ENCODE measurements at regions not wholly inside any gene's neighbourhood (a gene's known extent, or its start where the extent isn't known, plus 50 kb on each side); places are given as distances from the start of the nearest gene placed in this dataset.
"Not testable (repeated sequence)": the region's sequence is repeated elsewhere in the genome, so short reads cannot be mapped to it uniquely, and the experiment has no call there.

GRCh38 chr6:66166713-66167112 is 459.7 kb upstream of the EYS start:
- not testable (repeated sequence) for DNase-seq (ENCODE audit: low read depth in 2 of 2)

- no peak for DNase-seq (ENCODE audit: low read depth in 2 of 2)
These were observed 454.6 kb upstream of the EYS start for GRCh38 chr6:66161546-66162108.

GRCh38 chr6:66159937-66160336 is 452.9 kb upstream of the EYS start:
- no peak for DNase-seq (ENCODE audit: low read depth in 2 of 2)

DNA sequence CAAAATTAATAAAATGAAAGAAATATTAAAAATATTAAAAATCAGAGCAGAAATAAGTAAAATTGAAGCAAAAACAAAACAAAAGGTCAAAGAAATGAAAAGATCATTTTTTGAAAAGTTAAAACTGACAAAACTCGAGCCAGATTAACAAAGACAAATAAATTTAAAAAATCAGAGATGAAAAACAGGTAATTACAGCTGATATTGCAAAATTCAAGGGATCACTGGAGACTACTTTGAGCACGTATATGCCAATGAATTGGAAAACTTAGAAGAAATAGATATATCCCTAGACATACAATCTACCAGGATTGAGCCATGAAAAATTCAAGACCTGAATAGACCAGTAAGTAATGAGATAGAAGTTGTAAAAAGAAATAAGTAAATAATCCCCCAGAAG is 446.2 kb upstream of the EYS start:
- DNase-seq (ENCODE audit: low read depth in 2 of 2) = no peak

- DNase-seq (ENCODE audit: low read depth in 2 of 2) = no peak
These were observed 442.1 kb upstream of the EYS start for GRCh38 chr6:66149132-66149531.

GRCh38 chr6:66145867-66146266 is 438.8 kb upstream of the EYS start:
- no peak for DNase-seq (ENCODE audit: low read depth in 2 of 2)

- DNase-seq (ENCODE audit: low read depth in 2 of 2) = no peak
These were observed 427.0 kb upstream of the EYS start for GRCh38 chr6:66134021-66134420.

GRCh38 chr6:66128656-66129055 is 421.6 kb upstream of the EYS start:
- DNase-seq (ENCODE audit: low read depth in 2 of 2) = no peak

DNA sequence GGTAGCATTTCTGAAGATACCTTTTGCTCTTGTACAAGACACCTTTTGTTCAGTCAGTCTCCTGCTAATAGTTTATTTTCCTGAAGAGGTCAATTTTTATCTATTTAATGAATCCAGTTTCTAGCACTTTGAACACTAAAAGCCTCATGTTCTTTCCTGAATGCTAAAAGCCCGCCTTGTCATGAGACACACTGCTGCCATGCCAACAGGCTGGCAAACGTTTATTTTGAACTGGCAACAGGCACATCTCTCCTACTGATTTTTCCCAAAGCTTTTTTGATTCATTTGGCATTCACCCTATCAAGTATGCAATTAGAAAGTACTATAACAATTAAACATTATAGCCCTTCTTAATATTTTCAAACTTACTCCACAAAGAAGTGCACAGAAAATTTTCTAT is 421.2 kb upstream of the EYS start:
- no peak for DNase-seq (ENCODE audit: low read depth in 2 of 2)

DNA sequence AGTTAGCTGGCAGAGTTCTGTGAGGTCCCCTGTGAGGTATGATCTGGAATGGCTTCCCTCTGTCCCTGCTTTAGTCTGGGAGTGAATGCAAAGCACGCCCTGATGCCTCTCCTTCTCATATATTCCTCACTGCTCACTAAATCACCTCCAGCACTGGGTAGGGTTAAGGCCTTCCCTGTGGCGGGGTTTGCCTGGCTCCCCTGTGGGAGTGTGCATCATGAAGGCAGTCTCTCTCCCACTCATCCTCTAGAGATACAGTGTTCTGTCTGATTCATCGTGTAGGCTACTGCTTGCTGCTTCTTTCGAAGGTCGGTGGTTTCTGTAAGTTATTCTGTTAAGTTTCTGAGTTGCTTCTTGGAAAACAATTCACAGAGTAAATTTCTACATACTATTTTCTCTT is 420.0 kb upstream of the EYS start:
- no peak for DNase-seq (ENCODE audit: low read depth in 2 of 2)

DNA sequence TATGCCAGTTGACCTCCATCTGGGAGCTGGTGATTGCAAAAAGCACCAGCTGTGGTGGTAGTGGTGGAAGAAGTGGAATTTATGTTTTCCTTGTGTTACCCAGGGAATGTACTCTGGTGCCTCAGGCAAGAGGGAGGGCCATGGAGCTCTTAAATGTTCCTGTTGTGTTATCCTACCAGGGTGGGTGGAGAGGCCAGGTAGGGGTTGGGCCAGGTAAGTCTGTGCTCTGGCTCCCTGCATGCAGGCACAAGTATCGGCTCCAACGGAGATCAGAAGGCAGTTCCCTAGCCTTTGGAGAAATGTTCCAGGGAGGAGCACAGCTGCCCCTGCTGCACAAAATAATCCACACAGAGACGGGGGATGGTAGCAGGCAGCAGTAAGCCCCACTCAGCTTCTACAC is 419.3 kb upstream of the EYS start:
- DNase-seq (ENCODE audit: low read depth in 2 of 2) = no peak

DNA sequence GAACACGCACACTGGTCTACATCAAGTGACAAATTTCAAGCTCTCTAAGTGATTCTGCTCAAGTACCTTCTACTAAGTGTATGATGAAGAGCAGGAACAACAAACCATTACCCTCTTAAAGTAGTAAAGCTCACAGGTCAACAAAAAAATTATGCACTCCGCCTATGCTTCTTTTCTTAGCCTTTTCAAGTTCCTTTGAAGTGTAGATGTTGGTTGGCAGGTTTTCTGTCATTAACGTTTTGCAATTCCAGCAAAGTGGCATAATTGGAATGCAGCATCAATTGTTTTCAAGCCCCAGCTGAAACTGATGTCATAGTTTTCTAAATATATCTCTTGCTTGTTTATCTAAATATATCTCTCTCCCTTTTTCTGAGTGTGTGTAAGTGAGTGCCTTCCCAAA is 396.9 kb upstream of the EYS start:
- no peak for DNase-seq (ENCODE audit: low read depth in 2 of 2)

GRCh38 chr6:66103354-66103753 is 396.3 kb upstream of the EYS start:
- no peak for DNase-seq (ENCODE audit: low read depth in 2 of 2)

- no peak for DNase-seq (ENCODE audit: low read depth in 2 of 2)
These were observed 389.7 kb upstream of the EYS start for GRCh38 chr6:66096679-66097078.

- no peak for DNase-seq (ENCODE audit: low read depth in 2 of 2)
These were observed 387.6 kb upstream of the EYS start for GRCh38 chr6:66094615-66095014.

DNA sequence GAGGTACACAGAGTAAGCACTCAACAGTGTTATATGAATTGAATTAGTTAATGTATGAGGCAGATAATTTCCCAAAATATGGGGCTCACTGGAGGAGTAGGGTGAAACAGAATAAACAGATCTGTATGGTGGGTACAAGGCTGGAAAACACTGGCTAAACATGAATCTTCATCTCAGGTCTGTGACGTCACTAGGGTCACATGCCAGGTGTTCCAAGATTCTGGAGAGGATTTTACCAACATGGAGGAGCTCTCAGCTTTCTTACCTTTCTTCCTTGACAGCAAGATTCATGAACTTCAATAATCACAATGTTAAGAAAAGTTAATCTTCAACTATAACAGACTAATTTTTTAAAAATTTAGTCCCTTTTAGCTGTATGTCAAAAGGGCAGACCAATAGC is 385.3 kb upstream of the EYS start:
- not testable (repeated sequence) for DNase-seq (ENCODE audit: low read depth in 2 of 2)

DNA sequence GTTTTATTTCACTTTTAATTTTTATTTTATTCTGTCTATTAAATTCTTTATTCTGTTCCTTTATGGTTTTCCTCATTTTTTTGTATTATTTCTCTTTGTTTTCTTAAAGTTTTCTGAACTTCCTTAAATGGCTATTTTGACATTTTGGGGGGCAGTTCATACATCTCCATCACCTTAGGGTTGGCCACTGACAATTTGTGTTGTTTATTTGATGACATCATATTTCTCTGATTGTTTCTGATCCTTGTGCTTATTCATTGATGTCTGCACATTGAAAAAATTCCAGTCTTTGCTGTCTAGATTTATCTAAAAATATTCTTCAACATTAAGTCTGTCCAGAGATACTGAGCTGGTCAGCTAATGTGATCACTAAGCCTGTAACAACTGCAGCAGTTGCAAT is 379.5 kb upstream of the EYS start:
- DNase-seq (ENCODE audit: low read depth in 2 of 2) = no peak

DNA sequence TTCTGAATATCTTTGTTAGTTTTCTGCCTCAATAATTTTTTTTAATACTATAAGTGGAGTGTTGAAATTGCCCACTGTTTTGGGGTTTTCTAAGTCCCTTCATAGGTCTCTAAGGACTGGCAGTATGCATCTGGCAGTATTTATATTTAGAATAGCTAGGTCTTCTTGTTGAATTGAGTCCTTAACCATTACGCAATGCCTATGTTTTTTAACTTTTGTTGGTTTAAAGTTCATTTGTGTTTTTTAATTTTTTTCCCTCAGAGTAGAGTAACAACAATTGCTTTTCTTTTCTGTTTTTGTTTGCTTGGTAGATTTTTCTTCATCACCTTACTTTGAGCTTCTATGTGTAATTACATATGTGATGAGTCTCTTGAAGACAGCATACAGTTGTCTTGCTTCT is 375.9 kb upstream of the EYS start:
- no peak for DNase-seq (ENCODE audit: low read depth in 2 of 2)

GRCh38 chr6:66068907-66069306 is 361.9 kb upstream of the EYS start:
- no peak for DNase-seq (ENCODE audit: low read depth in 2 of 2)

GRCh38 chr6:66068033-66068432 is 361.0 kb upstream of the EYS start:
- DNase-seq (ENCODE audit: low read depth in 2 of 2) = no peak

- DNase-seq (ENCODE audit: low read depth in 2 of 2) = no peak
These were observed 358.3 kb upstream of the EYS start for GRCh38 chr6:66065313-66065712.

DNA sequence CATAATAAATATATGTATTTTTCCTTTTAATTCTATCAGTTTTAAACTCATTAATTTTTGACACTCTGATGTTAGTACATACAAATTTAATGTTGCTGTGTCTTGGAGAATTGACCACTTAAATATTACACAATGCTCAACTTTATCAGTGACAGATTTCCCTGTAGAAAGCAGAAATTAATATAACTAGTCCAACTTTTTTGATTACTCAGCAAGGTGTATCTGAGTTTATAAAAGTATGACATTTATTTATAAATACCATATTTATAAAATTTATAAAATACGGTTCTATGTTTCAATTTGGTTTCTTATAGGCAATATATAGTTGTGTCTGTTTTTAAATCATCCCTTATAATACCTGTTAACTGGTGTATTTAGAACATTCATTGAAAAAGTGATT is 350.0 kb upstream of the EYS start:
- no peak for DNase-seq (ENCODE audit: low read depth in 2 of 2)

DNA sequence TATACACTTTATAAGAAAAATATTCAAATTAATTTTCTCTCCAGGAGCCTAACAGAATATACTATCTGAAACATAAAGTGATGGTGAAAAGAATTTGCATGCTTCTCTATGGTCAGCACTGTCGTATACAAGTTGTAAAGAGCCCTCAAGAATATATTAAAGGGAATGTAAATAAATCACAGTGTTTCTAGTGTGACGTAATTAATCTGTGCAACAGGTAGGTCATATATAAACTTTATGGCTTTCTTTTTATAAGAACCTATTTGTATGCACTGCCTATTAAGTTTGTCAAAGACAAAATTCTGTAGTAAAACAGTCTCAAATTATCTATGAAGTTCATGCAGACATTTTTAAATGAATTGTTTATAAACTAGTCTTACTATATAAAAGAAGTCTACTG is 347.9 kb upstream of the EYS start:
- no peak for DNase-seq (ENCODE audit: low read depth in 2 of 2)

GRCh38 chr6:66051812-66052211 is 344.8 kb upstream of the EYS start:
- no peak for DNase-seq (ENCODE audit: low read depth in 2 of 2)

Data from activated CD4-positive, alpha-beta T cell treated with anti-CD3 and anti-CD28 coated beads for 24 hours (primary cell).